NCI-H1417 (cell line): ENCODE measurements at regions not wholly inside any gene's neighbourhood (a gene's known extent, or its start where the extent isn't known, plus 50 kb on each side); places are given as distances from the start of the nearest gene placed in this dataset.
A peak's percentile ranks its signal among the peaks of the same experiment; 100 is the strongest.

ENCODE experiments used
- DNase-seq, 3 experiments: peaks; one replicate each; lab custom pipeline; 2025; lab: John Stamatoyannopoulos, UW

GRCh38 chr2:236971919-236972381 lies 113.7 kb upstream of the COPS8 start:
- no peak for DNase-seq

GRCh38 chr2:236972491-236973342 lies 113.0 kb upstream of the COPS8 start:
- peak; percentile 36 to 69 (median 67) for DNase-seq

- peak in 2 of 3 experiments; percentile 21 to 23 for DNase-seq
Observed at GRCh38 chr2:236973343-236973980, 112.2 kb upstream of the COPS8 start.

GRCh38 chr2:236974148-236974547 lies 111.5 kb upstream of the COPS8 start:
- DNase-seq = no peak

GRCh38 chr2:236974752-236975151 lies 110.9 kb upstream of the COPS8 start:
- no peak for DNase-seq

GRCh38 chr2:236975766-236976165 lies 109.9 kb upstream of the COPS8 start:
- no peak for DNase-seq

- no peak for DNase-seq
Observed at GRCh38 chr2:236976266-236977062, 109.2 kb upstream of the COPS8 start.

GRCh38 chr2:236977063-236977851 lies 108.4 kb upstream of the COPS8 start:
- no peak for DNase-seq

- DNase-seq = no peak
Observed at GRCh38 chr2:236977852-236978398, 107.8 kb upstream of the COPS8 start.

GRCh38 chr2:236979664-236980063 lies 106.0 kb upstream of the COPS8 start:
- no peak for DNase-seq

- no peak for DNase-seq
Observed at GRCh38 chr2:236980961-236981360, 104.7 kb upstream of the COPS8 start.

GRCh38 chr2:236981701-236982485 lies 103.8 kb upstream of the COPS8 start:
- no peak for DNase-seq

- DNase-seq = no peak
Observed at GRCh38 chr2:236982693-236983455, 102.8 kb upstream of the COPS8 start.

GRCh38 chr2:236984046-236984445 lies 101.6 kb upstream of the COPS8 start:
- DNase-seq = no peak

GRCh38 chr2:236985761-236986339 lies 99.8 kb upstream of the COPS8 start:
- peak in 1 of 3 experiments; percentile 33 for DNase-seq

GRCh38 chr2:236986524-236987330 lies 99.0 kb upstream of the COPS8 start:
- DNase-seq = peak; percentile 41 to 80 (median 77)

- no peak for DNase-seq
Observed at GRCh38 chr2:236988216-236988615, 97.5 kb upstream of the COPS8 start.
